Panc1 (cell line): ENCODE measurements at regions not wholly inside any gene's neighbourhood (a gene's known extent, or its start where the extent isn't known, plus 50 kb on each side); places are given as distances from the start of the nearest gene placed in this dataset.

Experiments
- ATAC-seq: fragments of 200-7000 bp; cut with Tn5 transposase; 2 replicates; pipeline ENCODE4 v1.9.1; 2020; ENCODE audit warnings: mild to moderate bottlenecking, moderate library complexity
- BruUV-seq: library from RNA; stranded (reverse); fragments of 400-500 nt; replicated peaks from 2 replicates; lab custom pipeline; 2021; lab: Mats Ljungman, UMichigan
- CTCF ChIA-PET: fragments of 300-600 bp; sonication (Branson Sonifier 250); formaldehyde crosslinking; loops from one replicate; lab custom pipeline; 2022; ENCODE audit warnings: antibody characterized with exemption; lab: Charles Lee
- POLR2A ChIA-PET: fragments of 300-600 bp; sonication (Branson Sonifier 250); formaldehyde crosslinking; loops from one replicate; lab custom pipeline; 2022; ENCODE audit warnings: antibody characterized with exemption; lab: Charles Lee
- DNase-seq: peaks from one replicate; pipeline ENCODE4 v3.0.0-alpha.2; 2010; ENCODE audit warnings: low read depth, low spot score
- H3K27ac ChIP-seq: 2 replicates; pipeline ENCODE4 v1.5.1; 2011; ENCODE audit warnings: mild to moderate bottlenecking, low read length, inconsistent platforms
- H3K27me3 ChIP-seq: fragments of 200-500 bp; sonication (Bioruptor generic); 2 replicates; pipeline ENCODE4 v1.6.0; 2014; ENCODE audit warnings: low read length, inconsistent platforms; ENCODE audit not compliant: control insufficient read depth, insufficient read depth
- H3K36me3 ChIP-seq: fragments of 200-500 bp; sonication (Bioruptor generic); 2 replicates; pipeline ENCODE4 v1.5.1; 2014; ENCODE audit warnings: inconsistent platforms, mild to moderate bottlenecking, low read length, moderate library complexity; ENCODE audit not compliant: control insufficient read depth, insufficient read depth
- H3K4me1 ChIP-seq: 2 replicates; pipeline ENCODE4 v1.5.1; 2011; ENCODE audit warnings: inconsistent platforms, mild to moderate bottlenecking, low read length, moderate library complexity; ENCODE audit not compliant: control insufficient read depth, insufficient read depth
- H3K4me3 ChIP-seq, 2 experiments: 2 replicates each; pipeline ENCODE4 v1.5.1; 2011 to 2012; ENCODE audit warnings: low read depth in 2 of 2, low read length in 2 of 2, mild to moderate bottlenecking in 2 of 2, inconsistent platforms in 1 of 2, moderate library complexity in 1 of 2
- H3K9me3 ChIP-seq: fragments of 200-500 bp; sonication (Bioruptor generic); 2 replicates; pipeline ENCODE4 v1.5.1; 2014; ENCODE audit warnings: low read depth, mild to moderate bottlenecking, inconsistent platforms, low read length, moderate library complexity; ENCODE audit not compliant: control insufficient read depth, insufficient read depth
- CTCF ChIP-seq: fragments of 450-650 bp; IDR thresholded peaks from 2 replicates; pipeline ENCODE4 v1.5.1; 2017; ENCODE audit warnings: mild to moderate bottlenecking
- POLR2AphosphoS5 ChIP-seq: IDR thresholded peaks from 2 replicates; pipeline ENCODE4 v1.6.1; 2012; ENCODE audit warnings: mild to moderate bottlenecking, low read depth, low read length, moderate library complexity
- REST ChIP-seq, 2 experiments: IDR thresholded peaks; 2 replicates each; pipeline ENCODE4 v1.6.1; 2011 to 2012; ENCODE audit warnings: low read depth in 2 of 2, control low read depth in 1 of 2, low read length in 1 of 2, mild to moderate bottlenecking in 1 of 2, moderate library complexity in 1 of 2; ENCODE audit not compliant: insufficient read depth in 1 of 2
- SIN3A ChIP-seq: IDR thresholded peaks from 2 replicates; pipeline ENCODE4 v1.6.1; 2012; ENCODE audit warnings: low read depth, mild to moderate bottlenecking, low read length, moderate library complexity, borderline replicate concordance; ENCODE audit not compliant: insufficient read depth
- TCF7L2 ChIP-seq: IDR thresholded peaks from 2 replicates; pipeline ENCODE4 v1.6.1; 2011; ENCODE audit warnings: mild to moderate bottlenecking, low read depth, low read length, inconsistent platforms
- in situ Hi-C: cut with HindIII; loops from 2 replicates; pipeline ENCODE4 v1.10.0; 2016; ENCODE audit warnings: low sequenced_read_pairs, low pct_unique_long_range_greater_than_20kb
- intact Hi-C: fragments of 100-400 bp; cut with micrococcal nuclease; formaldehyde crosslinking; loops from one replicate; pipeline ENCODE4 v1.10.0; 2022; ENCODE audit not compliant: unreplicated experiment

- in situ Hi-C loops, result no loop called here
- TF ChIP-seq REST (IDR thresholded peaks at IDR 0.05; ENCODE audit: insufficient read depth in 1 of 2, low read depth in 2 of 2, low read length in 1 of 2) (no peak), SIN3A (no peak), POLR2AphosphoS5 (no peak), TCF7L2 (no peak), CTCF (no peak)
- ATAC-seq, result no peak
- CTCF ChIA-PET, result no interaction called here
- POLR2A ChIA-PET, result no interaction called here
- Histone ChIP-seq H3K9me3 (no peaks in the 10 kb centered on the region), H3K36me3 (no peaks in the 10 kb centered on the region), H3K4me1 (no peaks in the 10 kb centered on the region), H3K27me3 (no peaks in the 10 kb centered on the region), H3K4me3 (no peak overlapping the region), H3K27ac (no peak overlapping the region)
- no TSS peak for BruUV-seq
- intact Hi-C loops, result no loop called here
- DNase-seq, result no peak
Observed at GRCh38 chr18:49731860-49732311, 81.4 kb downstream of the ACAA2 start.

- ATAC-seq, result no peak
- TF ChIP-seq POLR2AphosphoS5 (no peak), TCF7L2 (no peak), REST (IDR thresholded peaks at IDR 0.05; ENCODE audit: insufficient read depth in 1 of 2, low read depth in 2 of 2, low read length in 1 of 2) (no peak), CTCF (no peak), SIN3A (no peak)
- no peaks in the 10 kb centered on the region for H3K4me1 ChIP-seq
- H3K27me3 ChIP-seq, result no peaks in the 10 kb centered on the region
- in situ Hi-C loops (no loop called here), intact Hi-C loops (no loop called here)
- no TSS peak for BruUV-seq
- no peak overlapping the region for H3K27ac ChIP-seq
- no peak overlapping the region for H3K4me3 ChIP-seq
- ChIA-PET CTCF (no interaction called here), POLR2A (no interaction called here)
- H3K36me3 ChIP-seq, result no peaks in the 10 kb centered on the region
- no peaks in the 10 kb centered on the region for H3K9me3 ChIP-seq
- no peak for DNase-seq
Observed at GRCh38 chr18:49731421-49731841, 81.9 kb downstream of the ACAA2 start.
